GM21576 (cell line): ENCODE measurements at regions not wholly inside any gene's neighbourhood (a gene's known extent, or its start where the extent isn't known, plus 50 kb on each side); places are given as distances from the start of the nearest gene placed in this dataset.

Experiments used
- ATAC-seq: cut with Tn5 transposase; IDR thresholded peaks from one replicate; pipeline ENCODE4 v1.9.1; 2021; ENCODE audit warnings: mild to moderate bottlenecking, moderate library complexity; ENCODE audit not compliant: unreplicated experiment

GRCh38 chr2:196433116-196433515, 206.4 kb upstream of the CCDC150 start:
- no peak for ATAC-seq

- ATAC-seq: no peak
Measured at GRCh38 chr2:196434217-196434616, 205.3 kb upstream of the CCDC150 start.

GRCh38 chr2:196435189-196435588, 204.3 kb upstream of the CCDC150 start:
- ATAC-seq: no peak

- ATAC-seq: no peak
Measured at GRCh38 chr2:196437626-196438025, 201.9 kb upstream of the CCDC150 start.

- no peak for ATAC-seq
Measured at GRCh38 chr2:196439760-196440159, 199.8 kb upstream of the CCDC150 start.

- ATAC-seq: no peak
Measured at GRCh38 chr2:196440413-196440812, 199.1 kb upstream of the CCDC150 start.

GRCh38 chr2:196441527-196441926, 198.0 kb upstream of the CCDC150 start:
- no peak for ATAC-seq

GRCh38 chr2:196442211-196442610, 197.3 kb upstream of the CCDC150 start:
- no peak for ATAC-seq

GRCh38 chr2:196444442-196444841, 195.1 kb upstream of the CCDC150 start:
- no peak for ATAC-seq

- ATAC-seq: no peak
Measured at GRCh38 chr2:196445991-196446390, 193.5 kb upstream of the CCDC150 start.

GRCh38 chr2:196448407-196449079, 191.0 kb upstream of the CCDC150 start:
- no peak for ATAC-seq

- ATAC-seq: no peak
Measured at GRCh38 chr2:196449083-196449482, 190.4 kb upstream of the CCDC150 start.

GRCh38 chr2:196452758-196453157, 186.8 kb upstream of the CCDC150 start:
- no peak for ATAC-seq

- peak; percentile 72 for ATAC-seq
Measured at GRCh38 chr2:196453613-196454047, 185.9 kb upstream of the CCDC150 start.

GRCh38 chr2:196454492-196454891, 185.0 kb upstream of the CCDC150 start:
- ATAC-seq: no peak

- ATAC-seq: no peak
Measured at GRCh38 chr2:196459539-196459938, 180.0 kb upstream of the CCDC150 start.

- ATAC-seq: no peak
Measured at GRCh38 chr2:196463706-196464105, 175.8 kb upstream of the CCDC150 start.

GRCh38 chr2:196464311-196464710, 175.2 kb upstream of the CCDC150 start:
- no peak for ATAC-seq

- no peak for ATAC-seq
Measured at GRCh38 chr2:196466581-196466980, 172.9 kb upstream of the CCDC150 start.

- ATAC-seq: no peak
Measured at GRCh38 chr2:196468394-196468793, 171.1 kb upstream of the CCDC150 start.

GRCh38 chr2:196473617-196474016, 165.9 kb upstream of the CCDC150 start:
- no peak for ATAC-seq

GRCh38 chr2:196475611-196476010, 163.9 kb upstream of the CCDC150 start:
- ATAC-seq: no peak

GRCh38 chr2:196478588-196478987, 160.9 kb upstream of the CCDC150 start:
- ATAC-seq: no peak
